PC-3 (cell line): ENCODE measurements at regions not wholly inside any gene's neighbourhood (a gene's known extent, or its start where the extent isn't known, plus 50 kb on each side); places are given as distances from the start of the nearest gene placed in this dataset.

ENCODE experiments used
- EZH2 ChIP-seq: fragments of 300-600 bp; sonication (generic); IDR thresholded peaks from one replicate; pipeline ENCODE4 v1.6.1; 2017; ENCODE audit warnings: antibody characterized with exemption, mild to moderate bottlenecking, low read length; ENCODE audit not compliant: unreplicated experiment
- TF ChIP-seq, protein P1 (sequence below): fragments of 300-600 bp; sonication (generic); conservative IDR thresholded peaks from 2 replicates; pipeline ENCODE4 v1.5.1; 2017; ENCODE audit warnings: antibody characterized with exemption, low read depth, mild to moderate bottlenecking, low read length

DNA sequence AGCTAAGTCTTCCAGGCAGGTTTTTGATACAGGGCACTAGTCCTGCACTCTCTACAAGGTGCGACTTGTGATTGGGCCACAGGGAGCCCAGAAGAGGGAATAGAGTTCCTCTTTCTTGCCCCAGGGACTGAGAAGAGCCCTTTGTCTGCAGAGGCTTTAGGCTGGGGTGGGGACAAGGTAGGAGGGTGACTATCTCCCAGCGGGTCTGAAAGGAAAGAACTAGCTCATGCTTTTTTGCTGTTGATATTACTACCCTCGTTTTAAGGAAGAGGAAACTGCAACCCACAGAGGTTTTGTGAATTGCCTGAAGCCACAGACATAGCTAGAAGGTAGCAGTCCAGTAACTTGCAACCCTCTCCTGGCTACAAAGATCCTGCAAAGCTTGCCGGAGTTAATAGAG is 615.2 kb downstream of the MATN1 start:
- TF ChIP-seq, protein P1, sequence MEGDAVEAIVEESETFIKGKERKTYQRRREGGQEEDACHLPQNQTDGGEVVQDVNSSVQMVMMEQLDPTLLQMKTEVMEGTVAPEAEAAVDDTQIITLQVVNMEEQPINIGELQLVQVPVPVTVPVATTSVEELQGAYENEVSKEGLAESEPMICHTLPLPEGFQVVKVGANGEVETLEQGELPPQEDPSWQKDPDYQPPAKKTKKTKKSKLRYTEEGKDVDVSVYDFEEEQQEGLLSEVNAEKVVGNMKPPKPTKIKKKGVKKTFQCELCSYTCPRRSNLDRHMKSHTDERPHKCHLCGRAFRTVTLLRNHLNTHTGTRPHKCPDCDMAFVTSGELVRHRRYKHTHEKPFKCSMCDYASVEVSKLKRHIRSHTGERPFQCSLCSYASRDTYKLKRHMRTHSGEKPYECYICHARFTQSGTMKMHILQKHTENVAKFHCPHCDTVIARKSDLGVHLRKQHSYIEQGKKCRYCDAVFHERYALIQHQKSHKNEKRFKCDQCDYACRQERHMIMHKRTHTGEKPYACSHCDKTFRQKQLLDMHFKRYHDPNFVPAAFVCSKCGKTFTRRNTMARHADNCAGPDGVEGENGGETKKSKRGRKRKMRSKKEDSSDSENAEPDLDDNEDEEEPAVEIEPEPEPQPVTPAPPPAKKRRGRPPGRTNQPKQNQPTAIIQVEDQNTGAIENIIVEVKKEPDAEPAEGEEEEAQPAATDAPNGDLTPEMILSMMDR: no peak
- no peak for TF ChIP-seq EZH2
